ENCODE measurements at regions not wholly inside any gene's neighbourhood (a gene's known extent, or its start where the extent isn't known, plus 50 kb on each side); places are given as distances from the start of the nearest gene placed in this dataset.

DNA sequence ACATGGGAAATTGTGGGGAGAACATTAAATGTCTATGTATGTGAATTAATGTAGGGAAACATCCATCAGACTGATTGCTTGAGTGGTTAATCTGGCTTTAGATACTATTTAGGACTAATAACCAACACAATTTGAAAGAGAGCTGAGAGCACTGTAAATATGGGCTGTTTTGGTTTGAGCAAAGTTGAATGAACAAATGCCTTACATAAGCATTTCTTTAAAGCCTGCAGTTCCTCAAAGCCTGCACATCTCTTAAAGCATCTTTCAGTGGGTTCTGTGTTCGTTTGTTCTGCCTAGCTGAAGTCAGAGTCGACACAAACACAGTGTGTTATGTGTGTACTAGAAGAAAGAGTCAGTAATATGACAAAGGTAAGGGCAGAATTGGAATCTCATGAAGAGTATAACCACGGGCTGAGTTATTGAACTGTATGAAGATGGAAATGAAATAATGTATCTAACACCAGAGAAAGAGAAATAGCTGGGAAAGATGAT, 350.0 kb downstream of the SIPA1L2 start:
- H3K9me3 Mint-ChIP-seq: no peaks in the 10 kb centered on the region
- no peak overlapping the region for H3K4me3 Mint-ChIP-seq
- H3K36me3 Mint-ChIP-seq (ENCODE audit: low read depth): no peaks in the 10 kb centered on the region
- no peak overlapping the region for H3K4me3 ChIP-seq (ENCODE audit: low read length)
- no peaks in the 10 kb centered on the region for H3K4me1 ChIP-seq (ENCODE audit: insufficient read depth, low read length)
- no peak overlapping the region for H3K27ac Mint-ChIP-seq
- H3K9me3 ChIP-seq (ENCODE audit: control insufficient read depth in 1 of 2, insufficient read depth in 1 of 2, low read length in 2 of 2): no peaks in the 10 kb centered on the region
- DNase-seq (no peak), ATAC-seq (ENCODE audit: poor library complexity) (no peak)
- H3K27me3 ChIP-seq (ENCODE audit: control insufficient read depth in 1 of 2, insufficient read depth in 2 of 2, low read length in 2 of 2): no peaks in the 10 kb centered on the region
- H3K27ac ChIP-seq (ENCODE audit: low read depth in 1 of 2, low read length in 2 of 2): no peak overlapping the region
- peaks cover 10% of the 10 kb centered on the region for H3K27me3 Mint-ChIP-seq
- H3K36me3 ChIP-seq (ENCODE audit: insufficient read depth, low read length): no peaks in the 10 kb centered on the region
- intact Hi-C loops (cut with DNase I, micrococcal nuclease): no loop called here
- ChIA-PET POLR2A (no interaction called here), CTCF (no interaction called here)
- TF ChIP-seq, protein P1, sequence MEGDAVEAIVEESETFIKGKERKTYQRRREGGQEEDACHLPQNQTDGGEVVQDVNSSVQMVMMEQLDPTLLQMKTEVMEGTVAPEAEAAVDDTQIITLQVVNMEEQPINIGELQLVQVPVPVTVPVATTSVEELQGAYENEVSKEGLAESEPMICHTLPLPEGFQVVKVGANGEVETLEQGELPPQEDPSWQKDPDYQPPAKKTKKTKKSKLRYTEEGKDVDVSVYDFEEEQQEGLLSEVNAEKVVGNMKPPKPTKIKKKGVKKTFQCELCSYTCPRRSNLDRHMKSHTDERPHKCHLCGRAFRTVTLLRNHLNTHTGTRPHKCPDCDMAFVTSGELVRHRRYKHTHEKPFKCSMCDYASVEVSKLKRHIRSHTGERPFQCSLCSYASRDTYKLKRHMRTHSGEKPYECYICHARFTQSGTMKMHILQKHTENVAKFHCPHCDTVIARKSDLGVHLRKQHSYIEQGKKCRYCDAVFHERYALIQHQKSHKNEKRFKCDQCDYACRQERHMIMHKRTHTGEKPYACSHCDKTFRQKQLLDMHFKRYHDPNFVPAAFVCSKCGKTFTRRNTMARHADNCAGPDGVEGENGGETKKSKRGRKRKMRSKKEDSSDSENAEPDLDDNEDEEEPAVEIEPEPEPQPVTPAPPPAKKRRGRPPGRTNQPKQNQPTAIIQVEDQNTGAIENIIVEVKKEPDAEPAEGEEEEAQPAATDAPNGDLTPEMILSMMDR (IDR thresholded peaks at IDR 0.05): no peak
- H3K4me1 Mint-ChIP-seq (ENCODE audit: low read depth): no peaks in the 10 kb centered on the region

DNA sequence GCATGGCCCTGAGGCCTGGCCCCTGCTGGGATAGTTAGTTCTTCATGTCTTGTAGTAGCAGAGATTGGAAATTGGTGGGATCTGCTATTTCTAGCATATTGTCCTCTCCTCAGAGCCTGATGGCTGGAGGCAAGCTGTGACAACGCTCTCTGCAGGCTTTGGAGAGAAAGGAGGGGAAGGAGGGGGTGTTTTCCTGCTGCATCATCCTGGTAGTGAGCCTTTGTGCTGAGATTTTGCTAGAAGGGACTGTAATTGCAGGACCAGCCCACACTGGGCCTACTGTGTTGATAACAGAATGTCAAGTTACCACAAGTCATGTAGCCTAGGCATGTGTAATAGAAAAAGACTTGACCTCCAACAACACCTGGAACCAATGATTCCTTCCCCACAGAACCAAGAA, 351.0 kb downstream of the SIPA1L2 start:
- Mint-ChIP-seq H3K4me1 (ENCODE audit: low read depth) (no peaks in the 10 kb centered on the region), H3K27me3 (peaks cover 10% of the 10 kb centered on the region), H3K9me3 (no peaks in the 10 kb centered on the region), H3K27ac (no peak overlapping the region), H3K4me3 (no peak overlapping the region), H3K36me3 (ENCODE audit: low read depth) (no peaks in the 10 kb centered on the region)
- ChIA-PET CTCF (no interaction called here), POLR2A (no interaction called here)
- H3K4me1 ChIP-seq (ENCODE audit: insufficient read depth, low read length): no peaks in the 10 kb centered on the region
- ATAC-seq (ENCODE audit: poor library complexity): no peak
- no peaks in the 10 kb centered on the region for H3K27me3 ChIP-seq (ENCODE audit: control insufficient read depth in 1 of 2, insufficient read depth in 2 of 2, low read length in 2 of 2)
- no peaks in the 10 kb centered on the region for H3K36me3 ChIP-seq (ENCODE audit: insufficient read depth, low read length)
- H3K27ac ChIP-seq (ENCODE audit: low read depth in 1 of 2, low read length in 2 of 2): no peak overlapping the region
- intact Hi-C loops (cut with DNase I, micrococcal nuclease): no loop called here
- H3K9me3 ChIP-seq (ENCODE audit: control insufficient read depth in 1 of 2, insufficient read depth in 1 of 2, low read length in 2 of 2): no peaks in the 10 kb centered on the region
- no peak overlapping the region for H3K4me3 ChIP-seq (ENCODE audit: low read length)
- TF ChIP-seq, protein P1 (IDR thresholded peaks at IDR 0.05): no peak
- DNase-seq: no peak

DNA sequence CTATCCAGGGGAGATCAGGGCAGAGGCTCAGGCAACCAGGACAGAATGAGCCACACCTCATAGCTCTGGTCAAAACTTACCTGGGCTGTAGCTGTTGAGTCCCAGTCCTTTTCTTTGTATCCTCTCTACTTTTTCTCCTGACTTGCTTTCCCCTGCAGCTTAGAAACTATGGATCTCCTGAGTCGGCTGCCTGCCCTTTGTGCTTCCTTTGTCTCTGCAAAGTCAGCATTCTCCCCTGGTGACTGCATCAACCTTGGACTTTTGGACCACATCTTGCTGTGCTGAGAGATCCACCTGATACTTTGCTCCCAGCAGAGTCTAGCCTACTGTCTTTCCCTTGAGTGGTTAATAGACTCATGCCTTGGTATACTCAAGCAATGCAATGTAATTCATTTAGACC, 353.3 kb downstream of the SIPA1L2 start:
- Mint-ChIP-seq H3K4me1 (ENCODE audit: low read depth) (no peaks in the 10 kb centered on the region), H3K36me3 (ENCODE audit: low read depth) (no peaks in the 10 kb centered on the region), H3K4me3 (no peak overlapping the region), H3K9me3 (no peaks in the 10 kb centered on the region), H3K27me3 (peaks cover 13% of the 10 kb centered on the region), H3K27ac (no peak overlapping the region)
- H3K27me3 ChIP-seq (ENCODE audit: control insufficient read depth in 1 of 2, insufficient read depth in 2 of 2, low read length in 2 of 2): peaks cover 0 to 5% of the 10 kb centered on the region in 2 experiments
- no peaks in the 10 kb centered on the region for H3K9me3 ChIP-seq (ENCODE audit: control insufficient read depth in 1 of 2, insufficient read depth in 1 of 2, low read length in 2 of 2)
- TF ChIP-seq, protein P1 (IDR thresholded peaks at IDR 0.05): no peak
- intact Hi-C loops (cut with DNase I, micrococcal nuclease): no loop called here
- ATAC-seq (ENCODE audit: poor library complexity) (no peak), DNase-seq (no peak)
- H3K36me3 ChIP-seq (ENCODE audit: insufficient read depth, low read length): no peaks in the 10 kb centered on the region
- H3K4me1 ChIP-seq (ENCODE audit: insufficient read depth, low read length): no peaks in the 10 kb centered on the region
- CTCF ChIA-PET: no interaction called here
- no peak overlapping the region for H3K27ac ChIP-seq (ENCODE audit: low read depth in 1 of 2, low read length in 2 of 2)
- no peak overlapping the region for H3K4me3 ChIP-seq (ENCODE audit: low read length)
- POLR2A ChIA-PET: no interaction called here
